Hepatocyte (in vitro differentiated cells): ENCODE measurements at regions not wholly inside any gene's neighbourhood (a gene's known extent, or its start where the extent isn't known, plus 50 kb on each side); places are given as distances from the start of the nearest gene placed in this dataset.
A peak's percentile ranks its signal among the peaks of the same experiment; 100 is the strongest.

Experiments
- DNase-seq: peaks from one replicate; pipeline ENCODE4 v3.0.0-alpha.2; 2016; ENCODE audit warnings: low spot score
- H2AFZ ChIP-seq: fragments of 200-600 bp; sonication (generic); 2 replicates; pipeline ENCODE4 v1.6.0; 2016; ENCODE audit warnings: antibody characterized with exemption, mild to moderate bottlenecking
- H3K27ac ChIP-seq: fragments of 200-600 bp; sonication (generic); 2 replicates; pipeline ENCODE4 v1.5.1; 2016; ENCODE audit warnings: mild to moderate bottlenecking
- H3K27me3 ChIP-seq: fragments of 200-600 bp; sonication (generic); 2 replicates; pipeline ENCODE4 v1.6.1; 2016
- H3K36me3 ChIP-seq: fragments of 200-600 bp; sonication (generic); replicated peaks from 2 replicates; pipeline ENCODE4 v1.5.1; 2016; ENCODE audit warnings: low read depth; ENCODE audit not compliant: insufficient read depth
- H3K4me1 ChIP-seq: fragments of 200-600 bp; sonication (generic); 2 replicates; pipeline ENCODE4 v1.5.1; 2016; ENCODE audit warnings: mild to moderate bottlenecking, moderate library complexity; ENCODE audit not compliant: insufficient read depth
- H3K4me2 ChIP-seq: fragments of 200-600 bp; sonication (generic); 2 replicates; pipeline ENCODE4 v1.6.0; 2016
- H3K4me3 ChIP-seq: fragments of 200-600 bp; sonication (generic); 2 replicates; pipeline ENCODE4 v1.5.1; 2016; ENCODE audit warnings: mild to moderate bottlenecking
- H3K79me2 ChIP-seq: fragments of 200-600 bp; sonication (generic); 2 replicates; pipeline ENCODE4 v1.6.0; 2017; ENCODE audit warnings: mild to moderate bottlenecking
- H3K9me2 ChIP-seq: fragments of 200-600 bp; sonication (generic); replicated peaks from 2 replicates; pipeline ENCODE4 v1.6.0; 2017; ENCODE audit warnings: mild to moderate bottlenecking; ENCODE audit not compliant: insufficient read depth
- H3K9me3 ChIP-seq: fragments of 200-600 bp; sonication (generic); 2 replicates; pipeline ENCODE4 v1.5.1; 2016; ENCODE audit warnings: low read depth, mild to moderate bottlenecking
- H4K20me1 ChIP-seq: fragments of 200-600 bp; sonication (generic); 2 replicates; pipeline ENCODE4 v1.6.0; 2016; ENCODE audit warnings: mild to moderate bottlenecking; ENCODE audit not compliant: insufficient read depth, poor library complexity, severe bottlenecking
- EZH2 ChIP-seq: fragments of 200-600 bp; sonication (generic); IDR thresholded peaks from 2 replicates; pipeline ENCODE4 v1.6.1; 2016; ENCODE audit warnings: antibody characterized with exemption, mild to moderate bottlenecking, borderline replicate concordance
- EZH2phosphoT487 ChIP-seq: fragments of 200-600 bp; sonication (generic); IDR thresholded peaks from one replicate; pipeline ENCODE4 v1.6.1; 2018; ENCODE audit warnings: antibody characterized with exemption, mild to moderate bottlenecking, low read depth, moderate library complexity; ENCODE audit not compliant: unreplicated experiment, severe bottlenecking
- WGBS: methylation state at CpG from one replicate; pipeline ENCODE4 v1.1.6; 2016; ENCODE audit warnings: low lambda C conversion rate; ENCODE audit errors: missing lambda C conversion rate; 5-methylcytosine and 5-hydroxymethylcytosine counted together
- TF ChIP-seq, protein P1 (sequence below): fragments of 200-600 bp; sonication (generic); IDR thresholded peaks from 2 replicates; pipeline ENCODE4 v1.5.1; 2016; ENCODE audit warnings: antibody characterized with exemption, mild to moderate bottlenecking; ENCODE audit not compliant: poor library complexity

DNA sequence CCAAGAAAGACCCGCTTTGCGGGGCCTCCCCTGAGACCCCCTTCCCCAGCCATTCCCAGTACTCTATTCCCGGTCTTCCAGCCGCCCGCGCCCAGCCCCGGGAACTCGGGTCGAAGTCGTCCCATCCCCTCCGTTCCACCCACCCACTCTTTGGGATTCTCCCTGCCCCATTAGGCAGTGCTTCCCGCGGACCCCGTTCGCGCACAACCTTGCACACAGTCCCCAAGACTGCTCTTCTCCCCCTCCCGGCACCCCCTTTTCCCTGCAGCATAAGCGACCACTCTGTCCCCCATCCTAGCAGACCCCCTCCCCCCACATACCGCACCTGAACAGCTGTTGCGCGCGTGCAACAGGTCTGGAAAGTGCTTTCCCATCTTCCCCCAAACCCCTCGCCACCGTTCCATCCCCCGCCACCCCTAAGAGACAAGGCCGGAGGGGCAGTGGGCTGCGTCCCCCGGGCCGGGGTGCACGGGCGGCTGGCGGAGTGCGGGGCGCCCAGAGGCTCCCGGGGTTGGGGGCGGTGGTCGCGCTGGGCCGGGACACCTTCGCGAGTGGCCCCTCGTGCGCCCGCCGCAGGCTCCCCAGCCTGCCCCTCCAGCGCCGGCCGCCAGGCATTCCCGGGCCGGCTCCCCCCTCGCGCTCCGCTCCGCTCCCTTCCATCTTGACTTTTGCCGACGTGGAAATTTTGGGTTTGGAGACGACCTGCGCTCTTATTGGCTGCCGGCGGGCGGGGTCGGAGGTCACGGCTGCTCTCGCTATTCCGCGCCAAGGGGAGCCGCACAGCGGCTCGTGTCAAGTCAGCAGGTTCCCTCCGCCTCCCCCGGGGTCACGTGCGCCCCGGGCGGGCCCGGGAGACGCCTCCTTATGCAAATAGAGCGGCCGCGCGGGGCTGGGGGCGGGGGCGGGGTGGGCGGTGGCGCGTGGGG lies 201.2 kb upstream of the NFE2L3 start:
- peaks cover 8% of the 10 kb centered on the region for H3K4me1 ChIP-seq
- no peaks in the 10 kb centered on the region for H3K27me3 ChIP-seq
- no peaks in the 10 kb centered on the region for H4K20me1 ChIP-seq
- H3K4me3 ChIP-seq = peak overlapping the region; percentile 58
- peaks cover 21% of the 10 kb centered on the region for H3K79me2 ChIP-seq
- peak overlapping the region; percentile 55 for H2AFZ ChIP-seq
- peak overlapping the region; percentile 95 for H3K4me2 ChIP-seq
- TF ChIP-seq EZH2 (no peak), EZH2phosphoT487 (no peak)
- TF ChIP-seq, protein P1, sequence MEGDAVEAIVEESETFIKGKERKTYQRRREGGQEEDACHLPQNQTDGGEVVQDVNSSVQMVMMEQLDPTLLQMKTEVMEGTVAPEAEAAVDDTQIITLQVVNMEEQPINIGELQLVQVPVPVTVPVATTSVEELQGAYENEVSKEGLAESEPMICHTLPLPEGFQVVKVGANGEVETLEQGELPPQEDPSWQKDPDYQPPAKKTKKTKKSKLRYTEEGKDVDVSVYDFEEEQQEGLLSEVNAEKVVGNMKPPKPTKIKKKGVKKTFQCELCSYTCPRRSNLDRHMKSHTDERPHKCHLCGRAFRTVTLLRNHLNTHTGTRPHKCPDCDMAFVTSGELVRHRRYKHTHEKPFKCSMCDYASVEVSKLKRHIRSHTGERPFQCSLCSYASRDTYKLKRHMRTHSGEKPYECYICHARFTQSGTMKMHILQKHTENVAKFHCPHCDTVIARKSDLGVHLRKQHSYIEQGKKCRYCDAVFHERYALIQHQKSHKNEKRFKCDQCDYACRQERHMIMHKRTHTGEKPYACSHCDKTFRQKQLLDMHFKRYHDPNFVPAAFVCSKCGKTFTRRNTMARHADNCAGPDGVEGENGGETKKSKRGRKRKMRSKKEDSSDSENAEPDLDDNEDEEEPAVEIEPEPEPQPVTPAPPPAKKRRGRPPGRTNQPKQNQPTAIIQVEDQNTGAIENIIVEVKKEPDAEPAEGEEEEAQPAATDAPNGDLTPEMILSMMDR = no peak
- no peaks in the 10 kb centered on the region for H3K36me3 ChIP-seq
- peak overlapping the region; percentile 72 for H3K27ac ChIP-seq
- H3K9me3 ChIP-seq = no peaks in the 10 kb centered on the region
- under 1% methylated on average over 36 of the region's 86 CpGs for WGBS
- H3K9me2 ChIP-seq = no peaks in the 10 kb centered on the region
- peak; percentile 97 for DNase-seq

DNA sequence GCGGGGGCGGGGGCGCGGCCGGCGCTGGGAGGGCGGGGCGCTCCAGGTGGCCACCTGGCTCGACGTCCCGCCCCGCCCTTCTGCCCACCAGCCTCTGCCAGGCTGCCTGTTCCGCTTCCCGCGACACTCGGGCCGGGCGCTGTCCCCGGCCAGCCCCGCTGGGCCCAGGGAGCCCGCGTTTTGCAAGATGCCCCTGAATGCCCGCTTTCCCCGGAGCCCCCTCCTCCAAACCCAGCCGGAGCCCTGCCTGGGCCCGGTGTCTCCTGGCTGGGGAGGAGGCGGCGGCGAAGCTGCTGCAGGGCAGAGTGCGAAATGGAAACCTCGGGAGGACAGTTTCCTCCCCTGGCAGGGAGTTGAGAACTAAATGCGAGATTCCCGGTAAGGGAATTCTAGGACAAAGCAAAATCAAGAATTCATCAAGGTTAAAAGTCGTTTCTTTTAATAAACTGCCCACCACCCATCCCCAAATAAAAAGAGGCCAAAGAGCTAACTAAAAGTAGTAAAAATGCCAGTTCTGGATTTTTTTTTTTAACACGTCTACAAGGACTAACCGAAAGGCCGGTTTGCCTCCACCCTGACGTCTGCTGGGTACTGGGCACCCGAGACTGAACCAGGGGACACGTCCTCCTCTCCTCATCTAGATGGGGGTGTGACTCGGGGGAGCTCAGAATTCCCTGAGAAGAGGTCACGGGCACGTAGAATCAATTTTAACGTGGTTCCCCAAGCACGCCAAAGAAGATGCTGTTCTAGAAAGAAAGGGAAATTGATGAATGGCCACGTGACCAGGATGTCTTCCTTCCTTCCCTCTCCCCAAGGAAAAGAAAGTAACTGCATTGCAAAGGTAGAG lies 200.4 kb upstream of the NFE2L3 start:
- peak; percentile 26 for DNase-seq
- no peak for TF ChIP-seq EZH2
- TF ChIP-seq EZH2phosphoT487 = no peak
- TF ChIP-seq, protein P1 = no peak
- peaks cover 21% of the 10 kb centered on the region for H3K79me2 ChIP-seq
- peak overlapping the region; percentile 71 for H3K4me3 ChIP-seq
- H3K4me2 ChIP-seq = peak overlapping the region; percentile 95
- H3K9me3 ChIP-seq = no peaks in the 10 kb centered on the region
- peak overlapping the region; percentile 93 for H3K27ac ChIP-seq
- H3K4me1 ChIP-seq = peaks cover 8% of the 10 kb centered on the region
- H3K9me2 ChIP-seq = no peaks in the 10 kb centered on the region
- H3K36me3 ChIP-seq = no peaks in the 10 kb centered on the region
- H2AFZ ChIP-seq = peak overlapping the region; percentile 87
- H4K20me1 ChIP-seq = no peaks in the 10 kb centered on the region
- 17% methylated on average over 23 of the region's 46 CpGs for WGBS
- H3K27me3 ChIP-seq = no peaks in the 10 kb centered on the region

DNA sequence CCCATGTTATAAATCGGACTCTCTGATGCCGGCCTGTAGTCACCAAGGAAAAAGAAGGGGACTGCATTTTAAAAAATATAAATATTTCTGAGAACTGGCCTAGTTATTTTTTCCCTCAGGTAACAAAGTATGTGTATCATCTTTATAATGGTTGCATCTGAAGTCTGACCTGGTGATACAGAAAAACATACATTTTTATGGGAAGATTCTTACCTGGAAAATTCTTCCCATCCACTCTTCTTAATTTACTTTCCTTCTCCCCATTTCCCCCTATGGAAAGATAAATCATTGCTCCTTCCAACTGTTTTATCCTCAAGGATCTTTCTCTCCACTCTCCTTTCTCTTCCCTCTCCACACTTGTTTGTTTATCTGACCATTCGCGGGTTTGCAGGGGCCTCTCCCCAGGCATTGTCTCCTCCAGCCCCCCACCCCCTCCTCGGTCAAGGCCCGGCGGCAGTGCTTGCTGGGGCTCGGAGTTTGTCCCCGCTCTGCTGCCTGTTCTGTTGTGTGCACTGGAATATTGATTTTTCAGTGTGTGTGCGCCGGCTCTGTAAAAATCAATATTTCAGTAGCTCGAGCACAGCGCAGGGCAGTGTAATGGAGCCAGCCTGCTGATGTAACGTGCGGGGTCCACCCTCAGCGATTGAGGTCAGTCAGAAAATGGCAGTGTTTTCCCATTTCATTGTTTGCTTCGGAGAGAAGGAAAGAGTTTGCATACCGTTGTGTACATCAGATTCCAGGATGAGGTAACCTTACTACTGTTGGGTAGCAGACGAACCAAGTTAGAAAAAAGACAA lies 199.5 kb upstream of the NFE2L3 start:
- TF ChIP-seq, protein P1 = no peak
- TF ChIP-seq EZH2phosphoT487 = no peak
- no peak for TF ChIP-seq EZH2
- H3K9me3 ChIP-seq = no peaks in the 10 kb centered on the region
- H2AFZ ChIP-seq = peak overlapping the region; percentile 87
- H4K20me1 ChIP-seq = no peaks in the 10 kb centered on the region
- H3K27me3 ChIP-seq = no peaks in the 10 kb centered on the region
- DNase-seq = peak; percentile 38
- peak overlapping the region; percentile 93 for H3K27ac ChIP-seq
- peaks cover 8% of the 10 kb centered on the region for H3K4me1 ChIP-seq
- H3K4me2 ChIP-seq = peak overlapping the region; percentile 95
- no peaks in the 10 kb centered on the region for H3K36me3 ChIP-seq
- no peak overlapping the region for H3K4me3 ChIP-seq
- 36% methylated on average over 19 of the region's 19 CpGs for WGBS
- peaks cover 21% of the 10 kb centered on the region for H3K79me2 ChIP-seq
- no peaks in the 10 kb centered on the region for H3K9me2 ChIP-seq
